ENCODE measurements at regions not wholly inside any gene's neighbourhood (a gene's known extent, or its start where the extent isn't known, plus 50 kb on each side); places are given as distances from the start of the nearest gene placed in this dataset.
"Not testable (repeated sequence)": the region's sequence is repeated elsewhere in the genome, so short reads cannot be mapped to it uniquely, and the experiment has no call there.

GRCh38 chr3:73839032-73839431 is 214.3 kb upstream of the PDZRN3 start:
- Histone ChIP-seq H3K36me3 (no peaks in the 10 kb centered on the region), H3K27ac (no peak overlapping the region), H3K9me3 (peaks cover 0 to 9% (median 0%) of the 10 kb centered on the region in 4 donors), H3K4me1 (no peaks in the 10 kb centered on the region), H3K4me3 (no peak overlapping the region), H3K27me3 (no peaks in the 10 kb centered on the region)
- DNase-seq = no peak
- TF ChIP-seq CTCF (IDR thresholded peaks at IDR 0.05) = no peak
- TF ChIP-seq POLR2A (IDR thresholded peaks at IDR 0.05) = no peak

- no peak for DNase-seq
- TF ChIP-seq CTCF (IDR thresholded peaks at IDR 0.05) = no peak
- Histone ChIP-seq H3K27me3 (no peaks in the 10 kb centered on the region), H3K4me1 (no peaks in the 10 kb centered on the region), H3K36me3 (no peaks in the 10 kb centered on the region), H3K4me3 (no peak overlapping the region), H3K9me3 (peaks cover 0 to 9% (median 0%) of the 10 kb centered on the region in 4 donors), H3K27ac (no peak overlapping the region)
Observed at GRCh38 chr3:73835945-73836344, 211.2 kb upstream of the PDZRN3 start.

GRCh38 chr3:73832426-73832825 is 207.7 kb upstream of the PDZRN3 start:
- H3K27ac ChIP-seq = no peak overlapping the region
- no peak for DNase-seq
- no peaks in the 10 kb centered on the region for H3K36me3 ChIP-seq
- H3K9me3 ChIP-seq = peaks cover 0 to 9% (median 0%) of the 10 kb centered on the region in 4 donors
- no peaks in the 10 kb centered on the region for H3K27me3 ChIP-seq
- no peak for TF ChIP-seq CTCF (IDR thresholded peaks at IDR 0.05)
- TF ChIP-seq POLR2A (IDR thresholded peaks at IDR 0.05) = no peak
- no peak overlapping the region for H3K4me3 ChIP-seq
- H3K4me1 ChIP-seq = peaks cover 0 to 9% (median 0%) of the 10 kb centered on the region in 4 donors

- TF ChIP-seq POLR2A (IDR thresholded peaks at IDR 0.05) = no peak
- no peak for TF ChIP-seq CTCF (IDR thresholded peaks at IDR 0.05)
- no peak for DNase-seq
- no peaks in the 10 kb centered on the region for H3K36me3 ChIP-seq
- H3K4me3 ChIP-seq = no peak overlapping the region
- no peaks in the 10 kb centered on the region for H3K9me3 ChIP-seq
- peaks cover 0 to 16% (median 2%) of the 10 kb centered on the region in 4 donors for H3K4me1 ChIP-seq
- H3K27ac ChIP-seq = peak overlapping the region in 2 of 4 donors; percentile 59 to 64
- no peaks in the 10 kb centered on the region for H3K27me3 ChIP-seq
Observed at GRCh38 chr3:73828348-73828747, 203.6 kb upstream of the PDZRN3 start.

GRCh38 chr3:73827725-73828211 is 203.0 kb upstream of the PDZRN3 start:
- H3K4me3 ChIP-seq = no peak overlapping the region
- H3K36me3 ChIP-seq = no peaks in the 10 kb centered on the region
- TF ChIP-seq POLR2A (IDR thresholded peaks at IDR 0.05) (peak; percentile 37 to 57), CTCF (IDR thresholded peaks at IDR 0.05) (peak in 1 of 6 experiments; percentile 0)
- no peaks in the 10 kb centered on the region for H3K27me3 ChIP-seq
- H3K27ac ChIP-seq = peak overlapping the region in 3 of 4 donors; percentile 16 to 64 (median 59)
- DNase-seq = peak in 2 of 3 donors; percentile 49 to 54
- no peaks in the 10 kb centered on the region for H3K9me3 ChIP-seq
- H3K4me1 ChIP-seq = peaks cover 0 to 16% (median 2%) of the 10 kb centered on the region in 4 donors

GRCh38 chr3:73827204-73827603 is 202.5 kb upstream of the PDZRN3 start:
- peak overlapping the region in 3 of 4 donors; percentile 16 to 64 (median 59) for H3K27ac ChIP-seq
- H3K4me3 ChIP-seq = no peak overlapping the region
- H3K4me1 ChIP-seq = peaks cover 0 to 16% (median 2%) of the 10 kb centered on the region in 4 donors
- H3K9me3 ChIP-seq = no peaks in the 10 kb centered on the region
- TF ChIP-seq CTCF (IDR thresholded peaks at IDR 0.05) (peak in 1 of 6 experiments; percentile 0), POLR2A (IDR thresholded peaks at IDR 0.05) (no peak)
- no peak for DNase-seq
- no peaks in the 10 kb centered on the region for H3K27me3 ChIP-seq
- no peaks in the 10 kb centered on the region for H3K36me3 ChIP-seq

GRCh38 chr3:73820896-73821295 is 196.2 kb upstream of the PDZRN3 start:
- H3K27ac ChIP-seq, H3K27me3 ChIP-seq, H3K4me1 ChIP-seq, DNase-seq, H3K4me3 ChIP-seq, H3K9me3 ChIP-seq, H3K36me3 ChIP-seq: not testable (repeated sequence)

Data from Peyer's patch (tissue), 4 donors.